Midbrain (tissue), 1 donor: ENCODE measurements at regions not wholly inside any gene's neighbourhood (a gene's known extent, or its start where the extent isn't known, plus 50 kb on each side); places are given as distances from the start of the nearest gene placed in this dataset.
A peak's percentile ranks its signal among the peaks of the same experiment; 100 is the strongest.
"Not testable (repeated sequence)": the region's sequence is repeated elsewhere in the genome, so short reads cannot be mapped to it uniquely, and the experiment has no call there.

Experiments used
- DNase-seq: peaks from one replicate; lab custom pipeline; 2025; lab: John Stamatoyannopoulos, UW

DNA sequence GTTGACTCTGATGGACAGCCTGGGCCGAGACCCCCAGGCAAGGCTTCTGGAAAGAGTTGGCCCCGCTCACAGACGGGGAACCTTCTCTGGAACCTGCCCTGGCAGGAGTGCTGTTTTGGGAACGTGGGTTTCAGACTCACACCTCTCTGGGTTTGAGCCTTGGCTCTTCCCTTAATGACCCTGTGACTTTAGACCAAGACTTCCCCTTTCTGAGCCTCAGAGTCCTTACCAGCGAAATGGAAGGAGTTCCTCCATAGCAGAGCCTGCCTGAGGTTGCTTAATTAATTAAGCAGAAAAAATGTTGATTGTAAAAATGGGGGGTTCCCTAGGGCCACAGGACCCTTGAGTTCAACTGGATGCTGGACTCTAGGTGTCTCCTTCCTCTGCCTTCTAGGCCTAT is 408.2 kb downstream of the SEC14L1 start:
- DNase-seq = no peak

DNA sequence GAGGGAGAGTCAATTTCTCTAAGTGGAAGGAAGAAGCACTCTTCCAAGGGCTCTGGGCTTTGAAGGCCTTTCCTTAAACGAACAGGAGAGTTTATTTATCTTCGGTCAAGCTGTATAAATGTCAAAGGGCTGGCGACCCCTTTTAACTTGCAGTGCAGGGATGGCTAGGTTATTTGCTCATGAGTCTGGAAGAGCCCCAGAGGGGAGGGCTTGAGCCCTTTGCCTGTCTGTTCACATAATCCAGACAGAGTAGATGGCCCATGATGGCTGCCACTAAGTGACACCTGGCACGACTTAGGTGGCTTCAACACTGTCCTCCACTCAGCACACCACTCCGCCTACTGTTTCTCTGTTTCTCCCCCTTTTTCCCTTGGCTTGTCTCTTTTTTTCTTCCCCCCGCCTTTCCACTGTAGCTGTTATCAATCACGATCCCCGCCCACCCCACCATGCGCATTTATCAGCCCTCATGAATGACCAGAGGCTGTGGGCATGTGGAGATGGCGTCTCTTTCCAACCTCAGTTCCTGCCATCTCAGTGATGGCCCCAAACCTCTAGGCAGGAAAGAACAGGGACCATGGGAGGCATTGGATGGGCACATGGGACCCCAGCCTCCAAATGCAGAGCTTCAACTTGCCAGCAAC is 408.7 kb upstream of the TNRC6C start:
- no peak for DNase-seq

DNA sequence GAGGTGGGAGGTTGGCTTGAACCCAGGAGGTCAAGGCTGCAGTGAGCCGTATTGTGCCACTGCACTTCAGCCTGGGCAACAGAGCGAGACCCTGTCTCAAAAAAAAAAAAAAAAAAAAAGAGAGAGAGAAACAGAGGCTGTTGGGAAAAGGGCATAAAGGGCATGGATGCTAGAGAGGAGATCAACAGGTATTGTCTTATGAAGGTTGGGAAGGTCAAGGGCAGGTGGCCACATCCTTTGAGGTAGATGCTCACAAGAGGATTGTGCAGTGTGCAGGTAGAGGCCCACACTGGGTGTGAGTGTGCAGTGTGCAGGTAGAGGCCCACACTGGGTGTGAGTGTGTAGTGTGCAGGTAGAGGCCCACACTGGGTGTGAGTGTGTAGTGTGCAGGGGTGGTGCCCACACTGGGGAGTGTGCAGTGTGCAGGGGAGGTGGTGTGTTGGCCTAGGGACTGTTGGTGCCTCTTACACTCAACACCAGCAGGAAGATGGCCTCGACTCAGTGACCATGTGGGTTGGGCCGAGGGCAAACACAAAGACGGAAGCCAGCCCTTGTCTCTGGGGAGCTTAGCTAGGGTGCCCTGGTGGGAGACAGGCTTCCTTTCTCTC is 404.9 kb upstream of the TNRC6C start:
- DNase-seq = no peak

DNA sequence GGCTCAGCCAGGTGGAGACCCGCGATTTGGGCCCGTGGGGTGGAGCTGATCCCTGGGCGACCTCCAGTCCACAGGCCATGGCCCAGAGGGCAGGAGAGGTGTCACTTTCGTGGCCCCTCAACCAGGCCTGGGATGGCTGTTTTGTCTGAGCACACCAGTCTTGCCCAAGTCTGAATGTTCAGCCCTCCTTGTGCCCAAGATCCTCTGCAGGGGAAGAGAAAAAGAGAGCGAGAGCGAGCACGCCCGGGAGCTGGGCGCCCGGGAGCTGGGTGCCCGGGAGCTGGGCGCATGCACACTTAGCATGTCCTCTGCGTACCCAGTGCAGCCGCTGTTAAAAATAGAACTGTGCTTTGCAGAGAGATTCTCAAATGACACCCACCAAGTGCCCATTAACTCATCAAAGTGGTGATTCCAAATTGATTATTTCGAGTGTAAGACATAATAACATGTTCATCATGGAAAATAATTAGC is 403.3 kb upstream of the TNRC6C start:
- no peak for DNase-seq

DNA sequence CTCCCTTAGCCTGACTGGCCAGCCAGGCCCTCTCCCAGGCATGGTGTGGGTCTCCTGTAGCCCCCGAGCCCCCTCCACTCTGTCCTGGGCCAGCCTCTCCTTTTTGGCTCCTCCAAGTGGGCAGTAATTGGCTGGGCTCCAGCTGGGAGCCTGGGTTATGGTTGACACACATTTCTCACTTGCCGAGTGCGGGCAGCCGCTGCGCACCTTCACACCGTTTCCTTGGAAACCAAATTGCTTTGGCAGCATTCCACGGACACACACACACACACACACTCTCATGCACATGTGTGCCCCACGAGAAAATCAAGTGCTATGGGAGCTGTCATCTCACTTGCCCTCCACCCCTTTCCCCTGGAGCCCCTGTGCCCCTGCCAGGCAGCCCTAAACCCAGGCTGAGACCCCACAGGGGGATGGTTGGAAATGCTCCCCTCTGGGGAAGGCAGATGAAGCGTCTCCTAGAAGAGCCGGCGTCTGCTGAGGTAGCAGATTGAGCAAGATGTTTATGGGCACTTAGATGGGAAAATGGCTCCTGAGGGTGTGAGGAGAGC is 402.7 kb upstream of the TNRC6C start:
- peak; percentile 39 for DNase-seq

DNA sequence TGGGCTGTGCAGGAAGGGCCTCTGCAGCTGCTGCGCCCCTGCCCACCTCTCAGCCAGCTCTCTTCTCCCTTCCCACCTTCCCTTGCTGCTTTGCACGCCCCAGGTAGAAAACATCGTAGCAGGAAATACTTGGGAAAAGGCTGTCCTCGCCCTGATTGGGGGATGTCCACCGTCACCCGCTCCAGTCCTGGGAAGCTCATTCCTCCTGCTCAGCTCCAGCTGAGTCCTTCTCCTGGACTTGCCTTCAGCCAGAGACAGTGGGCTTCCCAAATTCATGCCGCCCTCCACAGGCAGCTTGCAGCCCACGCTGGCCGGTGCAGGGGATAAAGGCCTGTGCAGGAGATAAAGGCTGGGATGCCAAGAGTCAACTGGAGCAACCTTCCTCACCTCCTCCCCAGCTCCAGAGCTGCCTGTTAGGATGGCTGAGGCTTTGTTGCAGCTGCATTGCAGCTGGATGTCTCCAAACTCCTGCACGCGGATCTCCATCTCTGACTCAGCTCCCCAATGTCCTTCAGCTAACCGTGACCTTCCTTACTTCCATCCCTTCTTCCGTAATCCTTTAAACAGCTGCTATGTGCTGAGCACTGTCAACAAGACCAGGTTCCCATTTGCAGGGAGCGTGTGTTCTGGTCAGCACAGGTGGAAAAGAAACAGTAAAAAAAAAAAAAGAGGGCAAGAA is 402.0 kb upstream of the TNRC6C start:
- no peak for DNase-seq

DNA sequence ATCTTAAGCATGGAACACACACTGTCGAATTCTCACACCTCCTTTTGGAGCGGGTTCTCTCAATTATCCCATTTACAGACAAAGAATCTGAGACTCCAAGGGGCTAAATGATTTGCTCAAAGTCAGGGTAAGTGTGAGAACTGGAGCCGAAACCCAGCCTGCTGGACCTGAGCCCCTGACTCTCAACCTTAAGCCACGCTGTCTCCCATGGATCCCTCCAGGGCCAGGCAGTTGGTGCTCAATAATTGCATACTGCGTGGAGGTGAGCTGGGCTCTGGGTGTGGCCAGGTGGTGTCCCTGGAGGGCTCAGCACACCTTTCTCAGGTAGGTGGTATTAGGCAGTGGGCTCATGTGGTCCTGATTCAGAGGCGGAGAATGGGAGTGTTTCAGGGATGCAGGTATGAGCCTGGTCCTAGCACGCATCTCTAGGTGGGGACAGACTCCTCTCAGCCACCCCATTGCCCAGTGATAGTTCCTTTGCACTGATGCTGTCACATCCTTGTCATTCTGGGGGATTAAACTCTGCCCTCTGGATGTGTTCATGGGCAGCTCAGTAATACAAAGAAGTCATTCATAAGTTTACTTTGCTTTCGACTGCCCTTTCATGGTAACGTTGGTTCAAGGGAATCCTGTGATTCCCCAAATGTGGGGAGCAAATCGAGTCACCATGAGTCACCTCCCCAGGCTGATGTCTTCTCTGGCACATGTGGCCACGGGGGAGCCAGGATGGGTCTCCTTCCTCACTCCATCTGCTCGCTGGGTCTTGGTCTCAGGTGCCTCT is 399.5 kb upstream of the TNRC6C start:
- no peak for DNase-seq

DNA sequence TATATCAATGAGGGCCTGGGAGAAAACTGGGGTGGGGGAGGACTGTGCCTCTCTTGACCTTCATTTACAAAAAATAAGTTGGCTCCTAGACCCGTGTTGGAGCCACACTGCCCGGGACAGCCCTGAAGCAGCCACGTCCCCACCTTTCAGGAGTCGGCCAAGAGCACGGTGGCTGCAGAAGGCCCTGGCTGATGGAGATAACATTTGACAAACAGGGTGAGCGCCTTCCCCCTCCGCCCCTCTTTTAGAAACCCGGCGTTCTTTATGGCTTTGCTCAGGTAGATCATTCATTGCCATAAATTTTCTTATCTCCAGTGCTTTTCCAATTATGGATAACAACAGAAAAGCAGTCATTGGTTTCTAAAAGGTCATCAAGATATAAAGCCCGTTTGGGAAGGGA is 398.1 kb upstream of the TNRC6C start:
- DNase-seq = no peak

DNA sequence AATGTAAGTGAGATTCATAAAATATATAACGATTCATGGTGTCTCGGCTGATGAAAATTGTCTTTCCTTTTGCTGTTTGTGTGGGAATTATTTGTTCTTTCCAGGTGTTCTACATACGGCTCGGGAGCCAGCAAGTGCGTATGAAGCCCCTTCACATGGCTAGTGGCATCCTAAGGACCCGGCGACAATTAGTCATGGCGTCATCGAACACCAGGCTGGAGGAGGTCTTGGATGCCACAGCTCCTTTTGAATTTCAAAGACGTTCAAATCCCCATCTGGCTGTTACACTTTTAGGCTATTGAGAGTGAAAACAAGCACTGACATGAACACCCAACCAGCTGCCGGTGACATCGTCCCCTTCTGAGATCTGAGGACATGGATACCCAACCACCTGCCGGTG is 397.7 kb upstream of the TNRC6C start:
- DNase-seq = no peak

DNA sequence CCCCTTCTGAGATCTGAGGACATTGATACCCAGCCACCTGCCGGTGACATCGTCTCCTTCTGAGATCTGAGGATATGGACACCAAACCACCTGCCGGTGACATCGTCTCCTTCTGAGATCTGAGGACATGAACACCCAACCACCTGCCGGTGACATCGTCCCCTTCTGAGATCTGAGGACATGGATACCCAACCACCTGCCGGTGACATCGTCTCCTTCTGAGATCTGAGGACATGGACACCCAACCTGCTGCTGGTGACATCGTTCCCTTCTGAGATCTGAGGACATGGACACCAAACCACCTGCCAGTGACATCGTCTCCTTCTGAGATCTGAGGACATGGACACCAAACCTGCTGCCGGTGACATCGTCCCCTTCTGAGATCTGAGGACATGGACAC is 396.1 kb upstream of the TNRC6C start:
- not testable (repeated sequence) for DNase-seq

DNA sequence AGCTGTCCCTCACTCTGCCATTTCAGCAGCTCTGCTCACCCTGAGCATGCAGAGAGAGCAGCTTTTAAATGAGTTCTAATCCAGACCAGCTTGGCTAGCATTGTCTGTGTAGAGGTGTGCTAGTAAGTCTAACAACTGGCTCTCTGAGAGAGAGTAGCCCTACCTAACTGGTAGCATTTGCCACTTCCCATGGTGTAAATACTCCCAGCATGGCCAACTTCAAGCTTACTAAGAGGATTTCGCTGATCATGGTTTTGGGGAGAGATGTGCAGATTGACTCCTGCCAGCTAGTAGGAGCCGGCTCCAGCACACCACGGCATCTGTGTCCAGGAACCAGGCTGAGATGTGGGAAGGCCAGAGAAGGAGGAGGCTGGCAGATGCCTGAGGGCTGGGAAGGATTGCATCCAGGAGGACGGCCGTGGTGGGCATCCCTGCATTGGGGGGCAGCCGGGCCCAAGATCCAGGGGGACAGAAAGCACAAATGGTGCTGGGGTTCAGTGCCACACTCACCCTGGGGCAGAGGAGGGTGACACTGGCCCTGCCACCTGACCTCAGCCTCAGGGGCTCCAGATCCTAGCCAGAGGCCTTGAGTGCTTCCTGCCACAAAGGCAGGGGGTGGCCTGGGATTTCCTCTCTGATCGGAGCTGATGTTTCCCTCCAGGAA is 394.9 kb upstream of the TNRC6C start:
- DNase-seq = no peak

DNA sequence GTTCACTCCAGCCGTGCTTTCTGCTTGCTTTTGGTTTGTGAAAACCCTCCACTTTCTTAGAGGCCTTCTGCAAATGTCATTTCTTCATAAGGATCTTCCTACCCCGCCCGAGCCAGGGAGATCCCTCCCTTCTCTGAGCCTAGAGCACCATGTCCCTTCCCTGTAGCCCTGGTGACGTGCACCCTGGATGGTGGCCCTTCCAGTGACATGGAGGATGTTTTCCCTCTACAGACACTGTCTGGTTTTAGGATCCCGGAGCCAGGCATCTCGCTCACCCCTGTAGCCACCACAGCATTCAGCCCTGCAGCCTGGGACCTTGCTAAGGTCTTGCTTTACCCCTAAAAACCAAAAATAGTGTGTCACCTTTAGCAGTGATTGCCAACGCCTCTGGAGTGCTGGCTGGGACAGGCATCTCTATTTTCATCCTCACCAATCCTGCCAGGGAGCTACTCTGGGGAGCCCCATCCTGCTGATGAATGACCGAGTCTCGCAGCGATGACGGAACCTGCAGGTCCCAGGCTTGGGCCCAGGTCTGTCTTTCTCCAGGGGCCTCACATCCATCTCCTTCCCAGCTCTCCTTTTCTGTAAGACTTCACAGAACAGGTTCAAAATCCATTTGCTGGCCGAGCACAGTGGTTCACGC is 394.1 kb upstream of the TNRC6C start:
- DNase-seq = no peak

DNA sequence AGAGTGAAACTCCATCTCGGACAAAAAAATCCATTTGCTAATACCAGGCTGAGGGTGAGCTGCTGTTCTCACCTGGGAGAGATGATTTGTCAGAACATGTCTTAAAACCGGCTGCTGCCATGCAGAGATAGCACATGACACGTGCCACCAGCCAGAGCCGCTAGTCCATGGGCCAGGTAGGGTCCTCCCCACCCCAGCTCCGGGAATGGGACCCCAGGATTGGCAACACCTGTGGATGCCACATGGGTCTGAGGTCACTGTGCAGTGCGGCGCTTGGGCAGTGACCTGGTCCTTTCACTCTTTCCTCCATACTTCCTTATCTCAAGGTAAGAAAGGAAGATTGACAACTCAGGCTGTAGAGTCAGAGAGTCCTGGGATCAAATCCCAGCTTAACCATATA is 393.3 kb upstream of the TNRC6C start:
- no peak for DNase-seq

DNA sequence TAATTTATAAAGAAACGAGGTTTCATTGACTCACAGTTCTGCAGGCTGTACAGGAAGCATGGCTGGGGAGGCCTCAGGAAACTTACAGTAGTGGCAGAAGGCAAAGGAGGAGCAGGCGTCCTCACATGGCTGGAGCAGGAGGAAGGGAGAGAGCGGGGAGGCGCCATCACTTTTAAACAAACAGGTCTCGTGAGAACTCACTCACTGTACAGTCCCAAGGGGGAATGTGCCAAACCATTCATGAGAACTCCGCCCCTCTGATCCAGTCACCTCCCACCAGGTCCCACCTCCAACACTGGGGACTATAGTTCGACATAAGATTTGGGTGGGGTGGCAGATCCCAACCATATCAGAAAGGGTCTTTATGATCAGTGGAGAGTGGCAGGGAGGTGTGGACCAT is 392.4 kb upstream of the TNRC6C start:
- DNase-seq = no peak

DNA sequence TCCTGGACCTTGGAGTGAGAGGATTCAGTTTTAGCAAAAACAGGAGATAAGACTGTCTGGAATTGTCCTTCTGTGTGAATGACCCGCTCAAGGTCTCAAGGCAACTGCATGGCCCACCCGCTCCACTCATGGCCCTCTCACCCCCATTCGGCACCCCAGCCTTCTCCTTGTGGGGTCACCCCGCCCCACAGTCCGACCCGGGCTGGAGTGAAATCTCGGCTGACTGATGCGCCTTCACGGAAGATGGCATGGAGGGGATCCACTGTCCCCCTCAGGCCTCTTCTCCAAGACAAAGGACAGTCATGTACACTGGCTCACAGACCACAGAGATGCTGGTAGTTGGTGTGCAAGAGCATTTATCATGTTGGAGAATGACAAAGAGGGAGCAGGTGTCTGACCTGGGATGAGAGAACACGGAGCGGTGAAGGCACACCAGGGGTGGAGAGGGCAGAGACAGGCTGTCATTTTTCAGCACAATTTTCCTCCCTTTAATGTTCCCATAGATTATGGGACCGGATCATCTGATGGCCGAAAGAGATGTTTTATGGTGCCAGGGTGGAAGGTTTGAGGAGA is 391.9 kb upstream of the TNRC6C start:
- DNase-seq = no peak

DNA sequence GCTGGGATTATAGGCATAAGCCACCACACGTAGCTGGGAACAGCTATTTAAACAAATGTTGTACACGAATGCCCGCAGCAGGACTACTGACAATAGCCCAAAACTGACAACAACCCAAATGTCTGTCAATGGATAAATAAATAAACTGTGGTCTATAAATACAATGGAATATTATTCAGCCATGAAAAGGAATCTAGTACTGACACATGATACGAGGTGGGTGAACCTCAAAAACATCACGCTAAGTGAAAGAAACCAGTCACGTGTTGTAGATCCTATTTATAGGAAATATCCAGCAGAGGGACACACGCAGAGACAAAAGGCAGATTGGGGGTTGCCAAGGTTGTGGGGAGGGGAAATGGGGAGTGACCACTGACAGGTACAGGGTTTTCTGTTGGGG is 390.0 kb upstream of the TNRC6C start:
- DNase-seq = no peak

DNA sequence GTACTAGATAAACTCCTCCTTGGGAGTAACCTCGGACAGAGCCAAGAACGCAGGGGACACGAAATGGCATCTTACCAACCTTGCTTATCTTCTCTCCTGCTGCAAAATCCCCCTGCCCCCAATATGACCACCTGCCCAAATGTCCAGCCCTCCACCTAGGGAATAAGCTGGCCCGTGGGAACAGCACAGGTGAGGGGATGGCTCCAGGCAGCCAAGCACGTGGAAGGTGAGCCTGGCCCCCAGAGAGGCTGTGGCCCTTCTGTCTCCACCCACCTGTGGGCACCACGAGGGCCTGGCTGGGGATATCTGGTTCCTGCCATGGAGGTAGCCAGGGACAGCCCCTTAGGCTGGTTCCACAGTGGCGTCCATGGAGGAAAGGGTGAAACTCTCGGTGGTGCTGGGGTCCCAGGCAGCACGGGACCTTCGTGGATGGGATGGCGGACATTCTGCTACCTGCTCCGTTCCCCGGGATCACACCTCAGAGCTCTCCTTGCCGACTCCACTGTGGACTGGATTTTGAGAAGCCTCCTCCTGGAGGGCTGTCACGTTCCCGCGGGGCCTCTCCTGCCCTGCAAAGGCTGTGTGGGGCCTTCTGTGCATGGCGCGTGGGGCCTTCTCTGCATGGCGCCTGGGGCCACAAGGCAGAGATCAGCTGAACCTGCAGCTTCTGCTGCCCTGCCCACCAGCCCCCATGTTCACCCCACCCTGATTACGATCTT is 388.5 kb upstream of the TNRC6C start:
- DNase-seq = no peak

DNA sequence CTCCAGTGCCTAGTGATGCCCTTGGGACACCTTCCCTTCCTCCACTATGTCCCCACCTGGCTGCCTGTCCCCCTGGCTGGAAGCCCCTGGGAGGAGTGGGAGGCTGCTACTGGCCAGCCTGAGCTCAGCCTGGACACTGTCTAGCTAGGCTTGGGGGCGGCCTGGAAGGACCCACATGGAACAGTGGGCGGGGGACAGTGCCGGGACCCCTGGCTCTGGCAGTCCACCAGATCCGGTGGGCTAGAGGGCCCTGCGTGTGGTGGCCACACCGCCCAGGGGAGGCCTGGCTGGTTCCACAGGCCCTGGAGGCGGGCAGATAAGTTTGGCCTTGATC is 388.0 kb upstream of the TNRC6C start:
- DNase-seq = no peak

DNA sequence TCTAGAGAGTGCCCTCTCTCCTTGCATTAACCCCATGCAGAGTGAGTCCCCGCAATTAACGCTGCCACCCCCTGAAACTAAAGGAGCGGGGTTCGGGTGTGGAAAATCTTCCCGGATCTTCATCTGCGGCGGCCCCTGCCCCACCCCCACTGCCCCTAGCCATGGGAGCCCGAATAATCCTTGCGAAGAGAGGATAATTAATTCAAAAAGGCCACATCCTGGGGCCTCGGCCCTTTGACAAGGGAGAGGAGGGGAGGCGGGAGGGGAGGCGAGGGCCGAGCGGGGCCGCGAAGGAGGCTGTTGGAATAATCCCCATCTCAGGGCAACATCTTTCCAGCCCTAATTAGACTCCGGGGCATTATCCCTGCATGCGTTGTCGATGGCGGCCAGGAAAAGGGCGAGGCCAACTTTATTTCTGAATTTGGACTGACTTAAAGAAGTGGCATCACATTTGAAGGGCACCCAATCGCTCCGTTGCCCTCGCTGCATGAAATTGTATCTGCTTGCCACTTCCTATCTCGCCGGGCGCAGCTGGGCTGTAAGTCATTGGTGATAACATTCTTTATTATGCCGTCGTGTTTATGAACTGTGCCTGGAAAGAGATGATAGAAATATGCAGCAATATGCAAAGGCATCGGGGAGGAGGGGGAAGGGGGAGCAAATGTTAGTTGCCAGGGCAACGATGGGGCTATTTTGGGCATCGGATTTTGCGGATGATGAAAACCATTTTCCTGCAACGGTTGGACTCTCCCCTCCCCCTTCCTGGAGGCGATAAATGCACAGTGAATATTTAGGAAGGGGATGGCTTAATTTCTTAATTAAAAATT is 387.1 kb upstream of the TNRC6C start:
- DNase-seq = peak; percentile 13
